ENCODE measurements at regions not wholly inside any gene's neighbourhood (a gene's known extent, or its start where the extent isn't known, plus 50 kb on each side); places are given as distances from the start of the nearest gene placed in this dataset.

DNA sequence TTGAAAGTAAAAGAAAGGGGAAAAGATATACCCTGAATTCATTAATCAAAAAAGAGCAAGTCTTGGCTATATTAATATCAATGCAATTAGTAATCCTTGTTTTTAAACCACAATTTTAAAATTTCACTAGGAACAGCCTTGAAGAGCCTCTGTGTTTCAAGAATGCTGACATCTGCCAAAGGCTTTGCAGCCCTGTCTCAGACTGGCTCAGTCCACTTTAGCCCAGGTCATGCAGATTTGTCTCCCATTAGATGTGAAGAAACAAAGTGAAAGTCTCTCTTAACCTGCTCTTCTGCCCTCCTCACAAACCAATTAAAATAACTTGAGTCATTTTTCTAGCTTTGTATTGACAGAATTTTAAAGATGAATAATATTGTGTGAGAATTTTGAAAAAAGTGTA is 102.7 kb upstream of the CARMIL1 start:
- Histone ChIP-seq H3K4me1 (no peaks in the 10 kb centered on the region), H3K27ac (no peak overlapping the region), H3K36me3 (ENCODE audit: low read depth, missing control alignments) (no peaks in the 10 kb centered on the region), H3K27me3 (no peaks in the 10 kb centered on the region), H3K4me3 (no peak overlapping the region), H3K9me3 (no peaks in the 10 kb centered on the region)
- intact Hi-C loops (cut with DNase I; ENCODE audit: low total_unique reads), result no loop called here
- TF ChIP-seq, protein P1, sequence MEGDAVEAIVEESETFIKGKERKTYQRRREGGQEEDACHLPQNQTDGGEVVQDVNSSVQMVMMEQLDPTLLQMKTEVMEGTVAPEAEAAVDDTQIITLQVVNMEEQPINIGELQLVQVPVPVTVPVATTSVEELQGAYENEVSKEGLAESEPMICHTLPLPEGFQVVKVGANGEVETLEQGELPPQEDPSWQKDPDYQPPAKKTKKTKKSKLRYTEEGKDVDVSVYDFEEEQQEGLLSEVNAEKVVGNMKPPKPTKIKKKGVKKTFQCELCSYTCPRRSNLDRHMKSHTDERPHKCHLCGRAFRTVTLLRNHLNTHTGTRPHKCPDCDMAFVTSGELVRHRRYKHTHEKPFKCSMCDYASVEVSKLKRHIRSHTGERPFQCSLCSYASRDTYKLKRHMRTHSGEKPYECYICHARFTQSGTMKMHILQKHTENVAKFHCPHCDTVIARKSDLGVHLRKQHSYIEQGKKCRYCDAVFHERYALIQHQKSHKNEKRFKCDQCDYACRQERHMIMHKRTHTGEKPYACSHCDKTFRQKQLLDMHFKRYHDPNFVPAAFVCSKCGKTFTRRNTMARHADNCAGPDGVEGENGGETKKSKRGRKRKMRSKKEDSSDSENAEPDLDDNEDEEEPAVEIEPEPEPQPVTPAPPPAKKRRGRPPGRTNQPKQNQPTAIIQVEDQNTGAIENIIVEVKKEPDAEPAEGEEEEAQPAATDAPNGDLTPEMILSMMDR (IDR thresholded peaks at IDR 0.05), result no peak
- TF ChIP-seq POLR2A (IDR thresholded peaks at IDR 0.05), result no peak
- no peak for DNase-seq

DNA sequence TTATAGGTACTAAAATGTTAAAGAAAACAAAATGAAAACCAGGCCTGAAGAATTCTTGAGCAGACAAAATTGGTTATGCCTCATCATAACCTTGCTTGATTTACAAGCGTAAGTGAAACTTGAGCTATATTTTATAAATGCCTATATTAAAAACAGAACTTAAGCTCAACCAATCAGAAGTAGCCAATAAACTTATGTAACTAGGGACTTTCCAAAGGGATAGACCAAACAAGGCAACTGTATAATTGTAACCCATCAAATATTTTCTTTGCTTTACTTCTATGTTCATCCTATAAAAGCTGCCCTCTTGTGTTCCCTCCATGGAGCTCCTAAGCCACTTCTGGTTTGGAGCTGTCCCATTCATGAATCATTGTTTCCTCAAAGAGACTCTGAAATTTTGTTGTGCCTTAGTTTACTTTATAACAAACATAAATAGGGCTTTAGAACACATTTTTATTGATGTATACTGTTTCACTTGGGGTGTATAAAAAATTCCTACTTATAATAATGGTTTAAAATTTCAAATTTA is 101.6 kb upstream of the CARMIL1 start:
- Histone ChIP-seq H3K36me3 (ENCODE audit: low read depth, missing control alignments) (no peaks in the 10 kb centered on the region), H3K4me1 (no peaks in the 10 kb centered on the region), H3K27me3 (no peaks in the 10 kb centered on the region), H3K4me3 (no peak overlapping the region), H3K9me3 (no peaks in the 10 kb centered on the region), H3K27ac (no peak overlapping the region)
- WGBS, 2 donors, result 91 to 93% methylated on average over 1 of the region's 1 CpG
- DNase-seq, result no peak
- intact Hi-C loops (cut with DNase I; ENCODE audit: low total_unique reads), result no loop called here
- TF ChIP-seq, protein P1 (IDR thresholded peaks at IDR 0.05), result no peak
- TF ChIP-seq POLR2A (IDR thresholded peaks at IDR 0.05), result no peak

DNA sequence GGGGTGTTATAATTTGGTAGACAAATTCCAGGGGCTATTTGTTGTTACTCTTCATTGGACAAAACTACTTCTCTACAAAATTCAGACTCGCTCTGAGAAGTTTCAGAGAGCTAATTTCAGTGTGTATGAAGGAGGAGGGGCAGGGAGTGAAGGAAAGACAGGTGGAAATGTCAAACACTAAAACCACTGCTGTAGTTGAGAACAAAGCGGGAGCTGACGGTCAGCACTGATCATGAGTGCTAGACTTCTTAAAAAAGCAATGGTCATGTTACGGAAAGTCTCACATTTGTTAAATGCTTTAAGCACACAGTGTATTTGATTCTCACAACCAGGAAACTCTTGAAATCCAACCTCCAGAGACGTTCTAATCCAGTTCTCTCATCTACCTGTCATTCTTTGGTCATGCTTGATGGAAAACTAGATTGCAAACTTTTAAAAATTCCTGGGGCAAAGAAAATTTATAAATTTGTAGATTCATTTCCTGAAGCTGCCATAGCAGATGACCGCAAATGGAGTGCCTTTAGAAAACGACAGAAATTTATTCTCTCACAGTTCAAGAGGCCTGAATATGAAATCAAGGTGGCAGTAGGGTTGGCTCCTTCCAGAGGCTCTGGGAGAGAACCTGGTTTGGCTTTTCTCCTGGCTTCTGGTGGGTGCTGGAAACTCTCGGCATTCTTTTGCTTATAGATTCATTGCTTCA is 100.7 kb upstream of the CARMIL1 start:
- no peak for DNase-seq
- Histone ChIP-seq H3K4me3 (no peak overlapping the region), H3K9me3 (no peaks in the 10 kb centered on the region), H3K36me3 (ENCODE audit: low read depth, missing control alignments) (no peaks in the 10 kb centered on the region), H3K27ac (peak overlapping the region in 1 of 2 donors; percentile 52), H3K4me1 (no peaks in the 10 kb centered on the region), H3K27me3 (no peaks in the 10 kb centered on the region)
- intact Hi-C loops (cut with DNase I; ENCODE audit: low total_unique reads), result no loop called here
- 78 to 91% methylated on average over 8 of the region's 8 CpGs for WGBS, 2 donors
- TF ChIP-seq, protein P1 (IDR thresholded peaks at IDR 0.05), result no peak
- TF ChIP-seq POLR2A (IDR thresholded peaks at IDR 0.05), result no peak

DNA sequence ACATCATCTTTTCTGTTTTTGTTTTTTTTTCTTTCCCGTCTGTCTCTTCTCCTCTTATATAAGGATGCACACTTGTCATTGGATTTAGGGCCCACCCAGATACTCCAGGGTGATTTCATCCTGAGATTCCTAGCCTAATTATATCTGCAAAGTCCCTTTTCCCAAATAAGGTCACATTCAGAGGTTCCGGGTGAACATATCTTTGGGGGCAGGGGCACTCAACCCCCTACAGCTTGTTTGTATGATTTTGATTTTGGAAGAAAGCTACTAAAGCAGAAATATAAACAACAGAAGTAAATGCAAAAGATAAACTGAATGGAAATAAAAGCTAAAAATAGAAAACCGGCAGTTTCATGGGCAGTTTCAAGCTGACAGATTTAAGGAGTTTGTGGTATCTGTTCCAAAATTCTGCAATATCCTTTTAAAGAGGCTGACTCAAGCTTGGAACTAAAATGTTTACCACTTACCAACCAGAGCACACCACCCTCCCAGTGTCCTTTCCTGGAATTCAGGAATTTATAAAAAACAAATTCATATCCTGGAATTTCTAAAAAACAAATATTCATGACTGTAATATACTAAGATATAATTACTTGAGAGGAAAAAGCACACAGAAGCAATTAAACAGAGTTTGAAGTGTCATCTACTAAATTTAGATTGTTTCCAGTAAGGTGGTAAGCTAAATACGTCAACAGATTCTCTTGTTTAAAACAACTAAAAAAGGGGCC is 100.0 kb upstream of the CARMIL1 start:
- Histone ChIP-seq H3K4me1 (no peaks in the 10 kb centered on the region), H3K4me3 (no peak overlapping the region), H3K36me3 (ENCODE audit: low read depth, missing control alignments) (no peaks in the 10 kb centered on the region), H3K9me3 (no peaks in the 10 kb centered on the region), H3K27ac (peak overlapping the region in 1 of 2 donors; percentile 52), H3K27me3 (no peaks in the 10 kb centered on the region)
- intact Hi-C loops (cut with DNase I; ENCODE audit: low total_unique reads), result no loop called here
- WGBS, 2 donors, result 33 to 63% methylated on average over 4 of the region's 4 CpGs
- no peak for DNase-seq
- no peak for TF ChIP-seq POLR2A (IDR thresholded peaks at IDR 0.05)
- TF ChIP-seq, protein P1 (IDR thresholded peaks at IDR 0.05), result no peak
